Effector memory CD8-positive, alpha-beta T cell (primary cell): ENCODE measurements at regions not wholly inside any gene's neighbourhood (a gene's known extent, or its start where the extent isn't known, plus 50 kb on each side); places are given as distances from the start of the nearest gene placed in this dataset.
"Not testable (repeated sequence)": the region's sequence is repeated elsewhere in the genome, so short reads cannot be mapped to it uniquely, and the experiment has no call there.

Source experiments
- ATAC-seq: fragments of 150-1000 bp; cut with Tn5 transposase; replicated peaks from 2 replicates; pipeline ENCODE4 v1.10.0; 2021; ENCODE audit warnings: mild to moderate bottlenecking, moderate library complexity
- DNase-seq, 3 experiments: peaks; one replicate each; pipeline ENCODE4 v3.0.0; 2021
- H3K27ac Mint-ChIP-seq, 2 donors: one replicate each; pipeline ENCODE4 v1.8.0; 2022; ENCODE audit warnings: mild to moderate bottlenecking in 2 of 2, mixed read lengths in 2 of 2, moderate library complexity in 2 of 2
- H3K27me3 Mint-ChIP-seq, 2 donors: one replicate each; pipeline ENCODE4 v1.8.0; 2022; ENCODE audit warnings: mixed read lengths in 2 of 2
- H3K36me3 Mint-ChIP-seq: one replicate; pipeline ENCODE4 v1.8.0; 2022; ENCODE audit warnings: mild to moderate bottlenecking, moderate library complexity, mixed read lengths; ENCODE audit not compliant: insufficient read depth
- H3K4me1 Mint-ChIP-seq, 2 donors: one replicate each; pipeline ENCODE4 v1.8.0; 2022; ENCODE audit warnings: low read depth in 2 of 2, mixed read lengths in 2 of 2
- H3K4me3 Mint-ChIP-seq, 2 donors: one replicate each; pipeline ENCODE4 v1.8.0; 2022; ENCODE audit warnings: mild to moderate bottlenecking in 2 of 2, mixed read lengths in 2 of 2, moderate library complexity in 2 of 2
- H3K9me3 Mint-ChIP-seq, 2 donors: one replicate each; pipeline ENCODE4 v1.8.0; 2022; ENCODE audit warnings: mixed read lengths in 2 of 2

DNA sequence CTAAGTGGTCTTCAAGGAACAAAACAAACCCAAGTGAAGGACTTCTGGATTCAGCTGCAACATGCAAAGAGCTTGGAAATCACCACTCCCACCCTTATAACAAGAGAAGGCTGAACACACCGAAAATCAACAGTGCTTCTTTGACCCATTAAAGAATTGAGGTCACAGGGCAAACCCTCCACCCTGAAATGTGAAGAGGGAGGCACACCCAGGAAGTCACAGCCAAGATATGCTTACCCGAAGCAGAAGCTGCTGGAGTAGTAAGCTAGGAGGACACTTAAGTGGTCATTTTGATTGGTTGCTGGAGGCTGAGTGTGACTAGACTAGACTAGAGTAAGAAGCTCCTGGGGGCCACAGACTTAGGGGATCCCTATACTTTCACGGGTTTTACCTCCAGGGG lies 188.2 kb upstream of the SSTR4 start:
- Mint-ChIP-seq H3K4me3 (no peak overlapping the region), H3K27me3 (no peaks in the 10 kb centered on the region), H3K9me3 (no peaks in the 10 kb centered on the region), H3K36me3 (no peaks in the 10 kb centered on the region), H3K27ac (no peak overlapping the region), H3K4me1 (no peaks in the 10 kb centered on the region)
- DNase-seq, result no peak
- ATAC-seq, result no peak

GRCh38 chr20:22848364-22848763 lies 186.7 kb upstream of the SSTR4 start:
- ATAC-seq (no peak), DNase-seq (no peak)
- Mint-ChIP-seq H3K4me1 (no peaks in the 10 kb centered on the region), H3K4me3 (no peak overlapping the region), H3K36me3 (no peaks in the 10 kb centered on the region), H3K27ac (no peak overlapping the region), H3K9me3 (no peaks in the 10 kb centered on the region), H3K27me3 (no peaks in the 10 kb centered on the region)

DNA sequence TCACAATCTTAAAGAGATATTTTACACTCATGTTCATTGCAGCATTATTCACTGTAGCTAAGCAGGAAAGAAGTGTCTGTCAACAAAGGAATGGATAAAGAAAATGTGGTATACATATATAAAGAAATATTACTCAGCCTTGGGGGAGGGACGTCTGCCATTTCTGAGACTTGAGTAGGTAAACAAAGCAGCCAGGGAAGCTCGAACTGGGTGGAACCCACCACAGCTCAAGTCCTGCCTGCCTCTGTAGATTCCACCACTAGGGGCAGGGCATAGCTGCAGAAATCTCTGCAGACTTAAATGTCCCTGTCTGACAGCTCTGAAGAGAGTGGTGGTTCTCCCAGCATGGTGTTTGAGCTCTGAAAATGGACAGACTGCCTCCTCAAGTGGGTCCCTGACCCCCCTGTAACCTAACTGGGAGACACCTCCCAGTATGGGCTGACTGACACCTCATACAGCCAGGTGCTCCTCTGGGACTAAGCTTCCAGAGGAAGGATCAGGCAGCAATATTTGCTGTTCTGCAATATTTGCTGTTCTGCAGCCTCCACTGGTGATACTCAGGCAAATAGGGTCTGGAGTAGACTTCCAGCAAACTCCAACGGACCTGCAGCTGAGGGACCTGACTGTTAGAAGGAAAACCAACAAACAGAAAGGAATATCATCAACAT lies 183.3 kb upstream of the SSTR4 start:
- not testable (repeated sequence) for DNase-seq, H3K27me3 Mint-ChIP-seq, H3K9me3 Mint-ChIP-seq, H3K27ac Mint-ChIP-seq, H3K4me1 Mint-ChIP-seq, H3K36me3 Mint-ChIP-seq, H3K4me3 Mint-ChIP-seq, ATAC-seq

GRCh38 chr20:22861231-22861980 lies 173.7 kb upstream of the SSTR4 start:
- Mint-ChIP-seq H3K36me3 (no peaks in the 10 kb centered on the region), H3K4me3 (no peak overlapping the region), H3K27me3 (no peaks in the 10 kb centered on the region)

DNA sequence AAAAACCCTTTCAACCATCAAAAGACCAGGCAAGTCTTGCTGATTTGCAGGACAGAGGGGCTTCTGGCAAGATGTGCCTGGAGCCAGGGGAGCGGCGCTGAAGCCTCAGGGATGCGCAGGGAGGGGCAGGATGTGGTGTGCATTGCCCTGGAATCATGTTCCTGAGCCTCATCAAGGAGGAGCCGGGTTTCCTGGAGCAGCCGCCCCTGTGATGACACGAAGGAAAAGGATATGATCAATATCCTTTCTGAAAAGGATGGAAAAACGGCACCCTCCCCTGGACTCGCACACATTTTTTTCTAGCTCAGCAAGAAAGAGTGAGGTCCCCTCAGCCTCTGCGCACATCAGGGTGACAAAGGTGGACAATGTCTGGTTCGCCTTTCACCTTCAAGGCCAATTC lies 173.1 kb upstream of the SSTR4 start:
- Mint-ChIP-seq H3K4me3 (no peak overlapping the region), H3K9me3 (peaks cover 0 to 4% of the 10 kb centered on the region in 2 donors), H3K27me3 (no peaks in the 10 kb centered on the region), H3K36me3 (no peaks in the 10 kb centered on the region), H3K27ac (no peak overlapping the region), H3K4me1 (no peaks in the 10 kb centered on the region)
- DNase-seq, result no peak
- no peak for ATAC-seq

More at GRCh38 chr20:22861231-22861980, 173.7 kb upstream of the SSTR4 start:
- DNase-seq (no peak), ATAC-seq (no peak)
- H3K9me3 Mint-ChIP-seq, result peaks cover 0 to 4% of the 10 kb centered on the region in 2 donors
- no peaks in the 10 kb centered on the region for H3K4me1 Mint-ChIP-seq
- H3K27ac Mint-ChIP-seq, result no peak overlapping the region

- H3K4me3 Mint-ChIP-seq, result no peak overlapping the region
- H3K36me3 Mint-ChIP-seq, result peaks cover 3% of the 10 kb centered on the region
- DNase-seq (no peak), ATAC-seq (no peak)
- no peaks in the 10 kb centered on the region for H3K27me3 Mint-ChIP-seq
- H3K27ac Mint-ChIP-seq, result no peak overlapping the region
- peaks cover 0 to 4% of the 10 kb centered on the region in 2 donors for H3K9me3 Mint-ChIP-seq
- no peaks in the 10 kb centered on the region for H3K4me1 Mint-ChIP-seq
Measured at GRCh38 chr20:22862671-22863230, 172.4 kb upstream of the SSTR4 start.

GRCh38 chr20:22863826-22864225 lies 171.3 kb upstream of the SSTR4 start:
- no peak overlapping the region for H3K27ac Mint-ChIP-seq
- no peak overlapping the region for H3K4me3 Mint-ChIP-seq
- no peaks in the 10 kb centered on the region for H3K9me3 Mint-ChIP-seq
- no peaks in the 10 kb centered on the region for H3K4me1 Mint-ChIP-seq
- H3K36me3 Mint-ChIP-seq, result peaks cover 3% of the 10 kb centered on the region
- H3K27me3 Mint-ChIP-seq, result no peaks in the 10 kb centered on the region
- DNase-seq (no peak), ATAC-seq (no peak)

- H3K4me3 Mint-ChIP-seq, result no peak overlapping the region
- DNase-seq, result no peak
Measured at GRCh38 chr20:22866812-22867341, 168.2 kb upstream of the SSTR4 start.

GRCh38 chr20:22878166-22878565 lies 156.9 kb upstream of the SSTR4 start:
- ATAC-seq (no peak), DNase-seq (no peak)
- Mint-ChIP-seq H3K9me3 (peaks cover 6 to 7% of the 10 kb centered on the region in 2 donors), H3K4me3 (no peak overlapping the region), H3K27ac (no peak overlapping the region), H3K36me3 (no peaks in the 10 kb centered on the region), H3K4me1 (no peaks in the 10 kb centered on the region), H3K27me3 (peaks cover 0 to 13% of the 10 kb centered on the region in 2 donors)

More at GRCh38 chr20:22866812-22867341, 168.2 kb upstream of the SSTR4 start:
- no peaks in the 10 kb centered on the region for H3K9me3 Mint-ChIP-seq
- no peaks in the 10 kb centered on the region for H3K4me1 Mint-ChIP-seq
- H3K27ac Mint-ChIP-seq, result no peak overlapping the region
- H3K36me3 Mint-ChIP-seq, result peaks cover 3% of the 10 kb centered on the region
- ATAC-seq, result no peak
- H3K27me3 Mint-ChIP-seq, result no peaks in the 10 kb centered on the region

GRCh38 chr20:22880277-22880676 lies 154.8 kb upstream of the SSTR4 start:
- Mint-ChIP-seq H3K27ac (no peak overlapping the region), H3K4me3 (no peak overlapping the region), H3K9me3 (peaks cover 6 to 7% of the 10 kb centered on the region in 2 donors), H3K4me1 (no peaks in the 10 kb centered on the region), H3K27me3 (peaks cover 0 to 13% of the 10 kb centered on the region in 2 donors), H3K36me3 (no peaks in the 10 kb centered on the region)
- no peak for ATAC-seq
- no peak for DNase-seq

DNA sequence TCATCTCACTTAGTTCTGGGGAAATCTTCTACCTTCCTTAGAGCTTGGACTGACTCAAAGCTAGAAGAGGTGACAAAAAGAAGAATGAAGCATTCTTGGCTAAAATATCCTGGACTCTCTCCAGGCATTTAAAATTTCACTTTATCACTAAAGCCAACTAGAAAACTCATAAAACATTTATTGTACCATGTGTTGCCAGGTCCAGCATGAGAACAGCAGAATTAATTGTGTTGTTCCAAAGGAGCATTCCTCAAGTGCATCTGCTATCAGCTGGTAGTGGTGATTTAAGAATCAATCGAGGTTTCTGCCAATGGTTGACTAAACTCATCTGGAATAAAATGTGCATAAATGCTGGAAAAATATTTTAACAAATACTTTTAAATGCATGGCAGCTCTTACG lies 147.3 kb upstream of the SSTR4 start:
- peaks cover 4 to 10% of the 10 kb centered on the region in 2 donors for H3K9me3 Mint-ChIP-seq
- H3K4me3 Mint-ChIP-seq, result no peak overlapping the region
- no peaks in the 10 kb centered on the region for H3K4me1 Mint-ChIP-seq
- ATAC-seq (no peak), DNase-seq (no peak)
- no peaks in the 10 kb centered on the region for H3K36me3 Mint-ChIP-seq
- no peak overlapping the region for H3K27ac Mint-ChIP-seq
- H3K27me3 Mint-ChIP-seq, result no peaks in the 10 kb centered on the region

GRCh38 chr20:22890594-22891300 lies 144.4 kb upstream of the SSTR4 start:
- H3K36me3 Mint-ChIP-seq, result no peaks in the 10 kb centered on the region
- H3K27ac Mint-ChIP-seq, result no peak overlapping the region
- DNase-seq (no peak), ATAC-seq (no peak)
- peaks cover 4 to 10% of the 10 kb centered on the region in 2 donors for H3K9me3 Mint-ChIP-seq
- no peaks in the 10 kb centered on the region for H3K4me1 Mint-ChIP-seq
- no peak overlapping the region for H3K4me3 Mint-ChIP-seq
- H3K27me3 Mint-ChIP-seq, result no peaks in the 10 kb centered on the region

- Mint-ChIP-seq H3K36me3 (no peaks in the 10 kb centered on the region), H3K4me1 (no peaks in the 10 kb centered on the region), H3K27ac (no peak overlapping the region), H3K27me3 (no peaks in the 10 kb centered on the region), H3K4me3 (no peak overlapping the region), H3K9me3 (peaks cover 0 to 7% of the 10 kb centered on the region in 2 donors)
- ATAC-seq, result no peak
- DNase-seq, result no peak
Measured at GRCh38 chr20:22901164-22901563, 133.9 kb upstream of the SSTR4 start.
